Fibroblast of skin of back (primary cell): ENCODE measurements at regions not wholly inside any gene's neighbourhood (a gene's known extent, or its start where the extent isn't known, plus 50 kb on each side); places are given as distances from the start of the nearest gene placed in this dataset.
A peak's percentile ranks its signal among the peaks of the same experiment; 100 is the strongest.
"Not testable (repeated sequence)": the region's sequence is repeated elsewhere in the genome, so short reads cannot be mapped to it uniquely, and the experiment has no call there.

ENCODE experiments used
- DNase-seq: peaks from one replicate; pipeline ENCODE4 v3.0.0-alpha.2; 2013

- no peak for DNase-seq
These were observed 793.1 kb downstream of the NXPH1 start for GRCh38 chr7:9226500-9226899.

- DNase-seq = no peak
These were observed 798.3 kb downstream of the NXPH1 start for GRCh38 chr7:9231630-9232121.

GRCh38 chr7:9240001-9240400 is 806.6 kb downstream of the NXPH1 start:
- DNase-seq = peak; percentile 60

GRCh38 chr7:9241826-9242225 is 808.4 kb downstream of the NXPH1 start:
- DNase-seq = no peak

GRCh38 chr7:9242636-9243035 is 809.2 kb downstream of the NXPH1 start:
- DNase-seq = peak; percentile 25

- DNase-seq = no peak
These were observed 817.5 kb downstream of the NXPH1 start for GRCh38 chr7:9250876-9251275.

GRCh38 chr7:9264395-9264794 is 831.0 kb downstream of the NXPH1 start:
- DNase-seq = no peak

- DNase-seq = no peak
These were observed 846.7 kb downstream of the NXPH1 start for GRCh38 chr7:9280088-9280487.

GRCh38 chr7:9283246-9283645 is 849.8 kb downstream of the NXPH1 start:
- no peak for DNase-seq

- DNase-seq = no peak
These were observed 869.0 kb downstream of the NXPH1 start for GRCh38 chr7:9302436-9302835.

GRCh38 chr7:9307131-9307530 is 873.7 kb downstream of the NXPH1 start:
- peak; percentile 14 for DNase-seq

- no peak for DNase-seq
These were observed 891.1 kb downstream of the NXPH1 start for GRCh38 chr7:9324513-9324912.

- DNase-seq = no peak
These were observed 894.9 kb downstream of the NXPH1 start for GRCh38 chr7:9328296-9328695.

- DNase-seq = no peak
These were observed 916.2 kb downstream of the NXPH1 start for GRCh38 chr7:9349625-9350024.

GRCh38 chr7:9391221-9391620 is 957.8 kb downstream of the NXPH1 start:
- peak; percentile 35 for DNase-seq

GRCh38 chr7:9391984-9392383 is 958.6 kb downstream of the NXPH1 start:
- no peak for DNase-seq

GRCh38 chr7:9404386-9404785 is 971.0 kb downstream of the NXPH1 start:
- DNase-seq = not testable (repeated sequence)

GRCh38 chr7:9407816-9408215 is 974.4 kb downstream of the NXPH1 start:
- peak; percentile 26 for DNase-seq

- DNase-seq = no peak
These were observed 1020.1 kb downstream of the NXPH1 start for GRCh38 chr7:9453521-9453920.

GRCh38 chr7:9488555-9488954 is 1055.1 kb downstream of the NXPH1 start:
- peak; percentile 93 for DNase-seq

- DNase-seq = no peak
These were observed 1064.9 kb downstream of the NXPH1 start for GRCh38 chr7:9498303-9498702.

GRCh38 chr7:9502269-9502668 is 1068.9 kb downstream of the NXPH1 start:
- no peak for DNase-seq

- DNase-seq = no peak
These were observed 1071.3 kb downstream of the NXPH1 start for GRCh38 chr7:9504678-9505077.

- no peak for DNase-seq
These were observed 1072.1 kb downstream of the NXPH1 start for GRCh38 chr7:9505516-9505915.

GRCh38 chr7:9507290-9507689 is 1073.9 kb downstream of the NXPH1 start:
- peak; percentile 19 for DNase-seq

- no peak for DNase-seq
These were observed 1083.3 kb downstream of the NXPH1 start for GRCh38 chr7:9516662-9517061.
